Naive thymus-derived CD8-positive, alpha-beta T cell (primary cell): ENCODE measurements at regions not wholly inside any gene's neighbourhood (a gene's known extent, or its start where the extent isn't known, plus 50 kb on each side); places are given as distances from the start of the nearest gene placed in this dataset.

Experiments used
- ATAC-seq, 2 donors: fragments of 150-1000 bp; cut with Tn5 transposase in 1 of 2; sonication (Bioruptor Pico), chemical (Tn5 transposase) in 1 of 2; 1 replicate in 1 of 2; 2 replicates in 1 of 2; pipeline ENCODE4 v1.10.0; 2021; ENCODE audit warnings: mild to moderate bottlenecking in 2 of 2, moderate library complexity in 2 of 2
- POLR2A ChIA-PET: fragments of 350-600 bp; sonication (Branson Sonifier 250); formaldehyde crosslinking; loops from one replicate; lab custom pipeline; 2021; ENCODE audit warnings: antibody characterized with exemption; lab: Charles Lee
- DNase-seq, 10 donors: peaks; one replicate each; pipeline versions ENCODE4 v3.0.0 to v3.0.0-alpha.2; 2020 to 2022
- H3K27ac Mint-ChIP-seq, 10 donors: one replicate each; pipeline ENCODE4 v1.8.0; 2020 to 2022; ENCODE audit warnings: mild to moderate bottlenecking in 10 of 10, mixed read lengths in 10 of 10, moderate library complexity in 4 of 10, inconsistent platforms in 1 of 10
- H3K27me3 Mint-ChIP-seq, 5 donors: one replicate each; pipeline ENCODE4 v1.8.0; 2021 to 2022; ENCODE audit warnings: mixed read lengths in 5 of 5
- H3K36me3 Mint-ChIP-seq, 3 donors: one replicate each; pipeline ENCODE4 v1.8.0; 2020 to 2022; ENCODE audit warnings: mixed read lengths in 3 of 3, mild to moderate bottlenecking in 2 of 3, inconsistent platforms in 1 of 3
- H3K4me1 Mint-ChIP-seq, 4 donors: one replicate each; pipeline ENCODE4 v1.8.0; 2021 to 2022; ENCODE audit warnings: mixed read lengths in 4 of 4
- H3K4me3 Mint-ChIP-seq, 10 donors: one replicate each; pipeline ENCODE4 v1.8.0; 2020 to 2022; ENCODE audit warnings: mild to moderate bottlenecking in 10 of 10, mixed read lengths in 10 of 10, moderate library complexity in 6 of 10, inconsistent platforms in 1 of 10
- H3K9me3 Mint-ChIP-seq, 9 donors: one replicate each; pipeline ENCODE4 v1.8.0; 2020 to 2022; ENCODE audit warnings: mixed read lengths in 9 of 9, mild to moderate bottlenecking in 3 of 9, inconsistent platforms in 1 of 9, moderate library complexity in 1 of 9

- Mint-ChIP-seq H3K27ac (no peak overlapping the region), H3K36me3 (no peaks in the 10 kb centered on the region), H3K27me3 (no peaks in the 10 kb centered on the region), H3K4me1 (peaks cover 0 to 2% (median 0%) of the 10 kb centered on the region in 4 donors), H3K9me3 (no peaks in the 10 kb centered on the region), H3K4me3 (no peak overlapping the region)
- no peak for DNase-seq
- no peak for ATAC-seq
- POLR2A ChIA-PET = no interaction called here
Measured at GRCh38 chr3:125645616-125646015, 50.3 kb upstream of the OSBPL11 start.

GRCh38 chr3:125646581-125646980 is 51.3 kb upstream of the OSBPL11 start:
- Mint-ChIP-seq H3K9me3 (no peaks in the 10 kb centered on the region), H3K27ac (no peak overlapping the region), H3K4me3 (no peak overlapping the region), H3K27me3 (no peaks in the 10 kb centered on the region), H3K36me3 (no peaks in the 10 kb centered on the region), H3K4me1 (no peaks in the 10 kb centered on the region)
- ATAC-seq (no peak), DNase-seq (no peak)
- POLR2A ChIA-PET = no interaction called here

- H3K4me1 Mint-ChIP-seq = no peaks in the 10 kb centered on the region
- no peaks in the 10 kb centered on the region for H3K27me3 Mint-ChIP-seq
- no peak overlapping the region for H3K27ac Mint-ChIP-seq
- H3K4me3 Mint-ChIP-seq = no peak overlapping the region
- POLR2A ChIA-PET = no interaction called here
- H3K36me3 Mint-ChIP-seq = no peaks in the 10 kb centered on the region
- no peak for ATAC-seq
- no peak for DNase-seq
- no peaks in the 10 kb centered on the region for H3K9me3 Mint-ChIP-seq
Measured at GRCh38 chr3:125647318-125648014, 52.2 kb upstream of the OSBPL11 start.

- ATAC-seq = no peak
- POLR2A ChIA-PET = no interaction called here
- no peak for DNase-seq
- no peaks in the 10 kb centered on the region for H3K27me3 Mint-ChIP-seq
- no peaks in the 10 kb centered on the region for H3K36me3 Mint-ChIP-seq
- no peaks in the 10 kb centered on the region for H3K9me3 Mint-ChIP-seq
- H3K27ac Mint-ChIP-seq = no peak overlapping the region
- no peak overlapping the region for H3K4me3 Mint-ChIP-seq
- H3K4me1 Mint-ChIP-seq = no peaks in the 10 kb centered on the region
Measured at GRCh38 chr3:125651244-125651643, 55.9 kb upstream of the OSBPL11 start.

- POLR2A ChIA-PET = no interaction called here
- H3K27ac Mint-ChIP-seq = no peak overlapping the region
- H3K4me3 Mint-ChIP-seq = no peak overlapping the region
- H3K4me1 Mint-ChIP-seq = no peaks in the 10 kb centered on the region
- ATAC-seq (no peak), DNase-seq (no peak)
- H3K36me3 Mint-ChIP-seq = no peaks in the 10 kb centered on the region
- no peaks in the 10 kb centered on the region for H3K27me3 Mint-ChIP-seq
- H3K9me3 Mint-ChIP-seq = no peaks in the 10 kb centered on the region
Measured at GRCh38 chr3:125652349-125652748, 57.1 kb upstream of the OSBPL11 start.

GRCh38 chr3:125654526-125654925 is 59.2 kb upstream of the OSBPL11 start:
- no peaks in the 10 kb centered on the region for H3K36me3 Mint-ChIP-seq
- H3K4me1 Mint-ChIP-seq = no peaks in the 10 kb centered on the region
- DNase-seq (no peak), ATAC-seq (no peak)
- no peak overlapping the region for H3K4me3 Mint-ChIP-seq
- no peaks in the 10 kb centered on the region for H3K9me3 Mint-ChIP-seq
- no peaks in the 10 kb centered on the region for H3K27me3 Mint-ChIP-seq
- no peak overlapping the region for H3K27ac Mint-ChIP-seq
- POLR2A ChIA-PET = no interaction called here

GRCh38 chr3:125662675-125663074 is 67.4 kb upstream of the OSBPL11 start:
- Mint-ChIP-seq H3K4me1 (no peaks in the 10 kb centered on the region), H3K27me3 (no peaks in the 10 kb centered on the region), H3K27ac (no peak overlapping the region), H3K4me3 (no peak overlapping the region), H3K36me3 (no peaks in the 10 kb centered on the region), H3K9me3 (no peaks in the 10 kb centered on the region)
- POLR2A ChIA-PET = no interaction called here
- ATAC-seq (no peak), DNase-seq (no peak)

- DNase-seq (no peak), ATAC-seq (no peak)
- Mint-ChIP-seq H3K9me3 (no peaks in the 10 kb centered on the region), H3K27me3 (peaks cover 0 to 2% (median 0%) of the 10 kb centered on the region in 5 donors), H3K36me3 (no peaks in the 10 kb centered on the region), H3K27ac (no peak overlapping the region), H3K4me1 (peaks cover 0 to 8% (median 3%) of the 10 kb centered on the region in 4 donors), H3K4me3 (no peak overlapping the region)
- POLR2A ChIA-PET = no interaction called here
Measured at GRCh38 chr3:125670352-125670751, 75.1 kb upstream of the OSBPL11 start.

- ATAC-seq (no peak), DNase-seq (peak in 1 of 10 donors; percentile 12)
- peaks cover 0 to 2% (median 0%) of the 10 kb centered on the region in 5 donors for H3K27me3 Mint-ChIP-seq
- H3K9me3 Mint-ChIP-seq = no peaks in the 10 kb centered on the region
- POLR2A ChIA-PET = no interaction called here
- peak overlapping the region in 1 of 10 donors; percentile 52 for H3K4me3 Mint-ChIP-seq
- no peaks in the 10 kb centered on the region for H3K36me3 Mint-ChIP-seq
- H3K4me1 Mint-ChIP-seq = peaks cover 0 to 8% (median 3%) of the 10 kb centered on the region in 4 donors
- H3K27ac Mint-ChIP-seq = no peak overlapping the region
Measured at GRCh38 chr3:125670945-125671344, 75.6 kb upstream of the OSBPL11 start.

- no peak for ATAC-seq
- H3K36me3 Mint-ChIP-seq = no peaks in the 10 kb centered on the region
Measured at GRCh38 chr3:125671461-125672243, 76.4 kb upstream of the OSBPL11 start.

GRCh38 chr3:125675791-125676190 is 80.5 kb upstream of the OSBPL11 start:
- H3K9me3 Mint-ChIP-seq = no peaks in the 10 kb centered on the region
- POLR2A ChIA-PET = no interaction called here
- H3K27me3 Mint-ChIP-seq = peaks cover 0 to 4% (median 0%) of the 10 kb centered on the region in 5 donors
- ATAC-seq = no peak
- H3K27ac Mint-ChIP-seq = no peak overlapping the region
- no peak overlapping the region for H3K4me3 Mint-ChIP-seq
- H3K36me3 Mint-ChIP-seq = no peaks in the 10 kb centered on the region
- H3K4me1 Mint-ChIP-seq = peaks cover 0 to 4% (median 2%) of the 10 kb centered on the region in 4 donors
- DNase-seq = no peak

More at GRCh38 chr3:125671461-125672243, 76.4 kb upstream of the OSBPL11 start:
- Mint-ChIP-seq H3K4me1 (peaks cover 0 to 8% (median 3%) of the 10 kb centered on the region in 4 donors), H3K4me3 (no peak overlapping the region), H3K9me3 (no peaks in the 10 kb centered on the region), H3K27ac (no peak overlapping the region), H3K27me3 (peaks cover 0 to 2% (median 0%) of the 10 kb centered on the region in 5 donors)
- POLR2A ChIA-PET = no interaction called here
- no peak for DNase-seq

- Mint-ChIP-seq H3K4me1 (peaks cover 0 to 1% (median 0%) of the 10 kb centered on the region in 4 donors), H3K9me3 (no peaks in the 10 kb centered on the region), H3K27me3 (peaks cover 0 to 10% (median 4%) of the 10 kb centered on the region in 5 donors), H3K36me3 (no peaks in the 10 kb centered on the region), H3K27ac (no peak overlapping the region), H3K4me3 (no peak overlapping the region)
- no peak for DNase-seq
- POLR2A ChIA-PET = no interaction called here
- no peak for ATAC-seq
Measured at GRCh38 chr3:125679258-125679657, 84.0 kb upstream of the OSBPL11 start.

GRCh38 chr3:125681146-125681545 is 85.8 kb upstream of the OSBPL11 start:
- ATAC-seq = no peak
- Mint-ChIP-seq H3K4me3 (no peak overlapping the region), H3K4me1 (peaks cover 0 to 1% (median 0%) of the 10 kb centered on the region in 4 donors), H3K27me3 (peaks cover 3 to 18% (median 11%) of the 10 kb centered on the region in 5 donors), H3K36me3 (no peaks in the 10 kb centered on the region), H3K9me3 (no peaks in the 10 kb centered on the region), H3K27ac (no peak overlapping the region)
- no peak for DNase-seq
- POLR2A ChIA-PET = no interaction called here
